ENCODE measurements at regions not wholly inside any gene's neighbourhood (a gene's known extent, or its start where the extent isn't known, plus 50 kb on each side); places are given as distances from the start of the nearest gene placed in this dataset.

- TF ChIP-seq MAX (IDR thresholded peaks at IDR 0.05) (no peak), NFIC (IDR thresholded peaks at IDR 0.05) (no peak), EGR1 (IDR thresholded peaks at IDR 0.05) (no peak), TEAD4 (IDR thresholded peaks at IDR 0.05) (no peak), TCF12 (IDR thresholded peaks at IDR 0.05; ENCODE audit: low read depth) (no peak), USF1 (IDR thresholded peaks at IDR 0.05) (no peak)
Observed at GRCh38 chr10:28370107-28370835, 67.4 kb upstream of the MPP7 start.

- no peak for TF ChIP-seq ZBTB7A (IDR thresholded peaks at IDR 0.05; ENCODE audit: low read depth)
- TF ChIP-seq EGR1 (IDR thresholded peaks at IDR 0.05): no peak
- TF ChIP-seq YY1 (IDR thresholded peaks at IDR 0.05; ENCODE audit: low read depth): no peak
- no peak for TF ChIP-seq TCF12 (IDR thresholded peaks at IDR 0.05; ENCODE audit: low read depth)
- no peak for TF ChIP-seq RAD21 (IDR thresholded peaks at IDR 0.05; ENCODE audit: low read depth)
- no peak for TF ChIP-seq USF1 (IDR thresholded peaks at IDR 0.05)
- TF ChIP-seq EP300 (IDR thresholded peaks at IDR 0.05; ENCODE audit: borderline replicate concordance): no peak
- no peak for TF ChIP-seq MAX (IDR thresholded peaks at IDR 0.05)
- no peak for TF ChIP-seq NFIC (IDR thresholded peaks at IDR 0.05)
- TF ChIP-seq FOXM1 (IDR thresholded peaks at IDR 0.05; ENCODE audit: borderline replicate concordance, low read depth): no peak
- no peak for TF ChIP-seq REST (IDR thresholded peaks at IDR 0.05; ENCODE audit: low read depth)
- no peak for TF ChIP-seq CREB1 (IDR thresholded peaks at IDR 0.05; ENCODE audit: low read depth)
- TF ChIP-seq CEBPB (IDR thresholded peaks at IDR 0.05): no peak
- TF ChIP-seq TEAD4 (IDR thresholded peaks at IDR 0.05): no peak
Observed at GRCh38 chr10:28374036-28374435, 71.2 kb upstream of the MPP7 start.

- TF ChIP-seq FOXM1 (IDR thresholded peaks at IDR 0.05; ENCODE audit: borderline replicate concordance, low read depth) (0 out of 2 replicates have a peak, but pooled peaks have one; percentile 41), YY1 (IDR thresholded peaks at IDR 0.05; ENCODE audit: low read depth) (peak; percentile 46; the same call in 1 of the 2 replicates), REST (IDR thresholded peaks at IDR 0.05; ENCODE audit: low read depth) (no peak), CREB1 (IDR thresholded peaks at IDR 0.05; ENCODE audit: low read depth) (no peak), EGR1 (IDR thresholded peaks at IDR 0.05) (no peak), MAX (IDR thresholded peaks at IDR 0.05) (peak; percentile 78), EP300 (IDR thresholded peaks at IDR 0.05; ENCODE audit: borderline replicate concordance) (peak; percentile 70; the same call in 1 of the 2 replicates), NFIC (IDR thresholded peaks at IDR 0.05) (peak; percentile 30; the same call in 1 of the 2 replicates), CEBPB (IDR thresholded peaks at IDR 0.05) (0 out of 2 replicates have a peak, but pooled peaks have one; percentile 15), TCF12 (IDR thresholded peaks at IDR 0.05; ENCODE audit: low read depth) (peak; percentile 76), RAD21 (IDR thresholded peaks at IDR 0.05; ENCODE audit: low read depth) (no peak), TEAD4 (IDR thresholded peaks at IDR 0.05) (peak; percentile 80)
Observed at GRCh38 chr10:28375399-28376354, 72.8 kb upstream of the MPP7 start.

- no peak for TF ChIP-seq ZBTB7A (IDR thresholded peaks at IDR 0.05; ENCODE audit: low read depth)
- TF ChIP-seq REST (IDR thresholded peaks at IDR 0.05; ENCODE audit: low read depth): no peak
- TF ChIP-seq USF1 (IDR thresholded peaks at IDR 0.05): no peak
- no peak for TF ChIP-seq YY1 (IDR thresholded peaks at IDR 0.05; ENCODE audit: low read depth)
- no peak for TF ChIP-seq EGR1 (IDR thresholded peaks at IDR 0.05)
- TF ChIP-seq TAF1 (IDR thresholded peaks at IDR 0.05; ENCODE audit: low read depth): no peak
- no peak for TF ChIP-seq CREB1 (IDR thresholded peaks at IDR 0.05; ENCODE audit: low read depth)
- no peak for TF ChIP-seq FOXM1 (IDR thresholded peaks at IDR 0.05; ENCODE audit: borderline replicate concordance, low read depth)
- no peak for TF ChIP-seq TEAD4 (IDR thresholded peaks at IDR 0.05)
- no peak for TF ChIP-seq RAD21 (IDR thresholded peaks at IDR 0.05; ENCODE audit: low read depth)
- no peak for TF ChIP-seq NFIC (IDR thresholded peaks at IDR 0.05)
- TF ChIP-seq CEBPB (IDR thresholded peaks at IDR 0.05): no peak
- TF ChIP-seq TCF12 (IDR thresholded peaks at IDR 0.05; ENCODE audit: low read depth): no peak
- TF ChIP-seq MAX (IDR thresholded peaks at IDR 0.05): no peak
- TF ChIP-seq EP300 (IDR thresholded peaks at IDR 0.05; ENCODE audit: borderline replicate concordance): no peak
Observed at GRCh38 chr10:28378986-28379585, 76.2 kb upstream of the MPP7 start.

Data from Ishikawa (cell line).